Transverse colon (tissue), 4 donors: ENCODE measurements at regions not wholly inside any gene's neighbourhood (a gene's known extent, or its start where the extent isn't known, plus 50 kb on each side); places are given as distances from the start of the nearest gene placed in this dataset.

ENCODE experiments used
- DNase-seq: peaks from one replicate; pipeline ENCODE4 v3.0.0-alpha.2; 2019
- H3K27ac ChIP-seq, 4 donors: fragments of 200-600 bp; sonication (generic); 2 replicates each; pipeline ENCODE4 v1.5.1; 2016 to 2018; ENCODE audit warnings: inconsistent platforms in 4 of 4
- H3K27me3 ChIP-seq: fragments of 200-600 bp; sonication (generic); 2 replicates; pipeline ENCODE4 v1.5.1; 2017; ENCODE audit warnings: inconsistent platforms
- H3K36me3 ChIP-seq, 4 donors: fragments of 200-600 bp; sonication (generic); 2 replicates each; pipeline ENCODE4 v1.5.1; 2017 to 2019; ENCODE audit warnings: inconsistent platforms in 4 of 4
- H3K4me1 ChIP-seq, 4 donors: fragments of 200-600 bp; sonication (generic); 2 replicates each; pipeline ENCODE4 v1.5.1; 2017 to 2020; ENCODE audit warnings: inconsistent platforms in 4 of 4
- H3K4me3 ChIP-seq, 4 donors: fragments of 200-600 bp; sonication (generic); 1 replicate in 1 of 4; 2 replicates in 3 of 4; pipeline versions ENCODE4 v1.5.1 to v1.6.1; 2017 to 2019; ENCODE audit warnings: inconsistent platforms in 4 of 4
- H3K9me3 ChIP-seq, 2 donors: fragments of 200-600 bp; sonication (generic); 2 replicates each; pipeline ENCODE4 v1.5.1; 2017 to 2019; ENCODE audit warnings: inconsistent platforms in 2 of 2
- EP300 ChIP-seq: sonication (generic); formaldehyde crosslinking; IDR thresholded peaks from one replicate; pipeline ENCODE4 v1.6.1; 2017; ENCODE audit warnings: antibody characterized with exemption, low read depth
- POLR2A ChIP-seq: fragments of 450-650 bp; IDR thresholded peaks from one replicate; pipeline ENCODE4 v1.6.1; 2016; ENCODE audit warnings: antibody characterized with exemption, mild to moderate bottlenecking, moderate library complexity
- POLR2AphosphoS5 ChIP-seq, 3 donors: sonication (generic); formaldehyde crosslinking; IDR thresholded peaks; one replicate each; pipeline ENCODE4 v1.6.1; 2016; ENCODE audit warnings: antibody characterized with exemption in 3 of 3
- WGBS, 2 donors: methylation state at CpG; one replicate each; pipeline ENCODE4 v1.1.5; 2018; ENCODE audit warnings: low coverage in 1 of 2; 5-methylcytosine and 5-hydroxymethylcytosine counted together
- in situ Hi-C, 4 donors: fragments of 200-750 bp; cut with MboI; loops; one replicate each; pipeline versions ENCODE4 v1.15.0 to v1.15.1; 2017; ENCODE audit warnings: low sequenced_read_pairs in 3 of 4, low pct_ligation_motif_present in 1 of 4, low pct_unique_long_range_greater_than_20kb in 1 of 4
- intact Hi-C: fragments of 100-400 bp; cut with DNase I; formaldehyde crosslinking; loops from one replicate; pipeline ENCODE4 v1.15.1; 2023; ENCODE audit warnings: low total_unique reads
- TF ChIP-seq, protein P1 (sequence below), 5 experiments: fragments of 200-600 bp in 3 of 5; fragments of 450-650 bp in 2 of 5; sonication (generic) in 3 of 5; IDR thresholded peaks; 1 replicate in 2 of 5; 2 replicates in 3 of 5; pipeline ENCODE4 v1.5.1; 2016 to 2017; ENCODE audit warnings: antibody characterized with exemption in 5 of 5, inconsistent platforms in 3 of 5, mild to moderate bottlenecking in 2 of 5, moderate library complexity in 1 of 5

DNA sequence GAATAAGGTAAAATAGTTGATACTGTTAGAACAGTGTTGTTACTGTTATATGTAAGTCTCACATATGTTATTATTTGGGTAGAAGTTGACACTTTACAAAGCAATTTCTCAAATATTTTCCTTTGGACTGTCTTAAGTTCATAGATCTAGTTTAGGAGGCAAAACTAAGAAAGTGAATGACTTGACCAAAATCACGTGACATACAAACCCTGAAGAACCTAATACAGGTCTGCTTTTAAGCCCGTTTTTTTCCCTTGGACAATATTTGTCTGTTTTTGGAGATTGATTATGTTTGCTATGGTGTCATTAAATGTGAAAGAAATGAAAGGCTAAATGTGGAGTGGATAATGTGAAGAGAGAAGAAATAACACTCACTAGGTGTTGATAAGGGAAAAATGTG is 644.9 kb upstream of the PITX2 start:
- WGBS, 2 donors: 78 to 100% methylated on average over 2 of the region's 2 CpGs
- Histone ChIP-seq H3K27me3 (no peaks in the 10 kb centered on the region), H3K4me1 (peaks cover 0 to 8% (median 2%) of the 10 kb centered on the region in 4 donors), H3K27ac (no peak overlapping the region), H3K36me3 (no peaks in the 10 kb centered on the region), H3K4me3 (no peak overlapping the region), H3K9me3 (no peaks in the 10 kb centered on the region)
- in situ Hi-C loops (no loop called here), intact Hi-C loops (no loop called here)
- TF ChIP-seq EP300: no peak
- TF ChIP-seq, protein P1, sequence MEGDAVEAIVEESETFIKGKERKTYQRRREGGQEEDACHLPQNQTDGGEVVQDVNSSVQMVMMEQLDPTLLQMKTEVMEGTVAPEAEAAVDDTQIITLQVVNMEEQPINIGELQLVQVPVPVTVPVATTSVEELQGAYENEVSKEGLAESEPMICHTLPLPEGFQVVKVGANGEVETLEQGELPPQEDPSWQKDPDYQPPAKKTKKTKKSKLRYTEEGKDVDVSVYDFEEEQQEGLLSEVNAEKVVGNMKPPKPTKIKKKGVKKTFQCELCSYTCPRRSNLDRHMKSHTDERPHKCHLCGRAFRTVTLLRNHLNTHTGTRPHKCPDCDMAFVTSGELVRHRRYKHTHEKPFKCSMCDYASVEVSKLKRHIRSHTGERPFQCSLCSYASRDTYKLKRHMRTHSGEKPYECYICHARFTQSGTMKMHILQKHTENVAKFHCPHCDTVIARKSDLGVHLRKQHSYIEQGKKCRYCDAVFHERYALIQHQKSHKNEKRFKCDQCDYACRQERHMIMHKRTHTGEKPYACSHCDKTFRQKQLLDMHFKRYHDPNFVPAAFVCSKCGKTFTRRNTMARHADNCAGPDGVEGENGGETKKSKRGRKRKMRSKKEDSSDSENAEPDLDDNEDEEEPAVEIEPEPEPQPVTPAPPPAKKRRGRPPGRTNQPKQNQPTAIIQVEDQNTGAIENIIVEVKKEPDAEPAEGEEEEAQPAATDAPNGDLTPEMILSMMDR (IDR thresholded peaks at IDR 0.05): no peak
- TF ChIP-seq POLR2AphosphoS5 (IDR thresholded peaks at IDR 0.05): no peak
- TF ChIP-seq POLR2A: no peak
- DNase-seq: no peak

- WGBS, 2 donors: 32 to 48% methylated on average over 2 of the region's 2 CpGs
- Histone ChIP-seq H3K4me3 (no peak overlapping the region), H3K4me1 (peaks cover 0 to 8% (median 2%) of the 10 kb centered on the region in 4 donors), H3K36me3 (no peaks in the 10 kb centered on the region), H3K27ac (no peak overlapping the region), H3K27me3 (no peaks in the 10 kb centered on the region), H3K9me3 (no peaks in the 10 kb centered on the region)
- intact Hi-C loops (no loop called here), in situ Hi-C loops (no loop called here)
- no peak for DNase-seq
- TF ChIP-seq POLR2AphosphoS5 (IDR thresholded peaks at IDR 0.05) (no peak), POLR2A (no peak), EP300 (no peak)
- TF ChIP-seq, protein P1 (IDR thresholded peaks at IDR 0.05): no peak
Measured at GRCh38 chr4:111268769-111269414, 646.0 kb upstream of the PITX2 start.

DNA sequence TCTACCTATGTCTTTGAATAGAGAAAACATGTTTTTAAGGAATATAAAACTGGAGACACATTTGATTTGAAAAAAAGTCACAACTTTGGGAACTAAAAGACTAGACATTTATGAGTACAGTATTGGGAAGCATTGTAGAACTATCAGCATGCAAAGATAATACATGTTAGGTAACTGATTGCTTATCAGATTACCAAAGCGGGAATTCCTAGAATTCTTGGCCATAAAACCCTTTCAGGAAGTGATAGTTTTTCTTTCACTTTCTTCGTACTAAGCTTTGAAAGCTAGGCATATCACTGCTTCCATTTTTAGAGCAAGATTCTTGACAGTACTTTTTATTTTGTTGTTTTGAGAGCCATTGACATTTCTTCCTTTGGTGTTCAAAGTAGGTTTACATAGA is 646.6 kb upstream of the PITX2 start:
- TF ChIP-seq, protein P1 (IDR thresholded peaks at IDR 0.05): no peak
- TF ChIP-seq POLR2AphosphoS5 (IDR thresholded peaks at IDR 0.05) (no peak), EP300 (no peak), POLR2A (no peak)
- WGBS, 2 donors: 11 to 28% methylated on average over 2 of the region's 2 CpGs
- H3K27me3 ChIP-seq: no peaks in the 10 kb centered on the region

GRCh38 chr4:111274060-111274459 is 651.2 kb upstream of the PITX2 start:
- H3K36me3 ChIP-seq: no peaks in the 10 kb centered on the region
- TF ChIP-seq POLR2AphosphoS5 (IDR thresholded peaks at IDR 0.05) (no peak), POLR2A (no peak)
- TF ChIP-seq, protein P1 (IDR thresholded peaks at IDR 0.05): no peak
- DNase-seq: no peak
- H3K27ac ChIP-seq: no peak overlapping the region
- H3K4me3 ChIP-seq: no peak overlapping the region
- in situ Hi-C loops (no loop called here), intact Hi-C loops (no loop called here)
- H3K27me3 ChIP-seq: no peaks in the 10 kb centered on the region
- no peaks in the 10 kb centered on the region for H3K9me3 ChIP-seq
- H3K4me1 ChIP-seq: peaks cover 0 to 8% (median 2%) of the 10 kb centered on the region in 4 donors
- WGBS, 2 donors: 69 to 88% methylated on average over 3 of the region's 3 CpGs

More for the DNA sequence above, 646.6 kb upstream of the PITX2 start:
- H3K4me3 ChIP-seq: no peak overlapping the region
- H3K9me3 ChIP-seq: no peaks in the 10 kb centered on the region
- in situ Hi-C loops (no loop called here), intact Hi-C loops (no loop called here)
- no peaks in the 10 kb centered on the region for H3K36me3 ChIP-seq
- peaks cover 0 to 8% (median 2%) of the 10 kb centered on the region in 4 donors for H3K4me1 ChIP-seq
- DNase-seq: no peak
- H3K27ac ChIP-seq: no peak overlapping the region
